Neural crest cell (in vitro differentiated cells): ENCODE measurements at regions not wholly inside any gene's neighbourhood (a gene's known extent, or its start where the extent isn't known, plus 50 kb on each side); places are given as distances from the start of the nearest gene placed in this dataset.

Experiments used
- DNase-seq: peaks from one replicate; pipeline ENCODE4 v3.0.0; 2021; ENCODE audit warnings: low read depth, mixed read lengths, low spot score
- H3K27ac Mint-ChIP-seq: one replicate; pipeline ENCODE4 v1.8.0; 2021; ENCODE audit warnings: mild to moderate bottlenecking, mixed read lengths; ENCODE audit not compliant: unreplicated experiment
- H3K27me3 Mint-ChIP-seq: 2 replicates; pipeline ENCODE4 v1.8.0; 2021; ENCODE audit warnings: low read depth, mild to moderate bottlenecking, mixed read lengths
- H3K36me3 Mint-ChIP-seq: 2 replicates; pipeline ENCODE4 v1.8.0; 2021; ENCODE audit warnings: low read depth, mild to moderate bottlenecking, mixed read lengths
- H3K4me1 Mint-ChIP-seq: 2 replicates; pipeline ENCODE4 v1.8.0; 2021; ENCODE audit warnings: mixed read lengths
- H3K4me3 Mint-ChIP-seq: one replicate; pipeline ENCODE4 v1.8.0; 2021; ENCODE audit warnings: mild to moderate bottlenecking, mixed read lengths
- H3K9me3 Mint-ChIP-seq: 2 replicates; pipeline ENCODE4 v1.8.0; 2021; ENCODE audit warnings: mixed read lengths
- TF ChIP-seq, protein P1 (sequence below): fragments of 200-600 bp; sonication (generic); conservative IDR thresholded peaks from 2 replicates; pipeline ENCODE4 v1.5.0; 2021; ENCODE audit warnings: antibody characterized with exemption, mild to moderate bottlenecking

- Mint-ChIP-seq H3K27me3 (no peaks in the 10 kb centered on the region), H3K9me3 (peaks cover 8% of the 10 kb centered on the region), H3K36me3 (no peaks in the 10 kb centered on the region), H3K27ac (no peak overlapping the region), H3K4me1 (no peaks in the 10 kb centered on the region), H3K4me3 (no peak overlapping the region)
- TF ChIP-seq, protein P1, sequence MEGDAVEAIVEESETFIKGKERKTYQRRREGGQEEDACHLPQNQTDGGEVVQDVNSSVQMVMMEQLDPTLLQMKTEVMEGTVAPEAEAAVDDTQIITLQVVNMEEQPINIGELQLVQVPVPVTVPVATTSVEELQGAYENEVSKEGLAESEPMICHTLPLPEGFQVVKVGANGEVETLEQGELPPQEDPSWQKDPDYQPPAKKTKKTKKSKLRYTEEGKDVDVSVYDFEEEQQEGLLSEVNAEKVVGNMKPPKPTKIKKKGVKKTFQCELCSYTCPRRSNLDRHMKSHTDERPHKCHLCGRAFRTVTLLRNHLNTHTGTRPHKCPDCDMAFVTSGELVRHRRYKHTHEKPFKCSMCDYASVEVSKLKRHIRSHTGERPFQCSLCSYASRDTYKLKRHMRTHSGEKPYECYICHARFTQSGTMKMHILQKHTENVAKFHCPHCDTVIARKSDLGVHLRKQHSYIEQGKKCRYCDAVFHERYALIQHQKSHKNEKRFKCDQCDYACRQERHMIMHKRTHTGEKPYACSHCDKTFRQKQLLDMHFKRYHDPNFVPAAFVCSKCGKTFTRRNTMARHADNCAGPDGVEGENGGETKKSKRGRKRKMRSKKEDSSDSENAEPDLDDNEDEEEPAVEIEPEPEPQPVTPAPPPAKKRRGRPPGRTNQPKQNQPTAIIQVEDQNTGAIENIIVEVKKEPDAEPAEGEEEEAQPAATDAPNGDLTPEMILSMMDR, result no peak
- DNase-seq, result no peak
Measured at GRCh38 chr10:6348096-6348874, 145.6 kb downstream of the PFKFB3 start.

DNA sequence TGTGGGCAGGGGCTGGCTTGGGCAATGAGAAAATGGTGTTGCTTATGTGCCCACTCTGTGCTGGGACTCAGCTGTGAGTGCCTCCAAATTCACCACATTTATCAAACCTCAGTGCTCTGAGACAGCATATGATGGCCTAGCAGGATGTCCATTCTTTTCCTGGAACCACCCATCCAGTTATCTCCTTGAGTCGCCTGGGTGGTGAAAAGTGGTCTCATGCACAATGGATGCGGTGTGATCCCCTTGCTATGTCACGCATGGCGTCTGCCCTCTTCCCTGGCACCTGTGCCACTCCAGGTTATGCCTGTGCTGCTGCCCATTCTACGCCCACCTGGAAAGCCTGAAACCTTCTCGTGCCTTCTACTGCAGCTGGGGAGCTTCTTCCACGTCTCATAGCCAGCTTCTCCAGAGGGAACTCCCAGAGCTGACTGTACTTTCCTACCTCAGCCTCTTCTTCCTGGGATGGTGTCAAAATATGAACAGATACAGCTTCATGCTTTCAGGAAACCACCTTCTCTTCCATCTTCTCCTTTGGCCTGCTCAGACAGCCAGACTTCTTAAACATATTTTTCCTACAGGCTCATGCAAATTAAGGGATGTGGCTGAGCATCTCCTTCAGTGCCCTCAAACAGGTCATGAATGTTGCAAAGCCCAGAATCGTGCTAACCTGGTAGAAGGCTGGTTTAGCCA is 147.3 kb downstream of the PFKFB3 start:
- H3K9me3 Mint-ChIP-seq, result peaks cover 6% of the 10 kb centered on the region
- H3K27me3 Mint-ChIP-seq, result no peaks in the 10 kb centered on the region
- H3K27ac Mint-ChIP-seq, result no peak overlapping the region
- no peak overlapping the region for H3K4me3 Mint-ChIP-seq
- no peak for DNase-seq
- H3K36me3 Mint-ChIP-seq, result no peaks in the 10 kb centered on the region
- H3K4me1 Mint-ChIP-seq, result no peaks in the 10 kb centered on the region
- TF ChIP-seq, protein P1, result no peak

DNA sequence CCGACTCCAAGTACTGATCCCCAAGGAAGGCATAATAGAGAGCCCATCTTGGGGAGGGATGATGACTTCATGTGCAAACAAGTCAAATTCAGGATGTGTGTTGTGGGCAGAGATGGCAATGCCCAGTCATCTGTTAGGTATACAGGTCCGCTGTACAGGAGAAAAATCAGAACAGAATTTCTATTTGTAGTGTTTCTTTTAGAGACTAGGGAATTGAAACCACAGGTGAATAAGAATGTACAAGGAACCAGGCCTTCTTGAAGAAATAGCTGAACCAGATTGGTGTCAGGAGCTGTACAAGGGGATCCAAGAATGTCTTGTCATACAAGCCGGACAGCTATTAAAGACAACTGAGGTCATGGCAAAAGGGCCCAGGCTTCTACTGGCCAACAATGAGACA is 147.9 kb downstream of the PFKFB3 start:
- Mint-ChIP-seq H3K4me1 (no peaks in the 10 kb centered on the region), H3K9me3 (peaks cover 2% of the 10 kb centered on the region), H3K27me3 (no peaks in the 10 kb centered on the region), H3K36me3 (no peaks in the 10 kb centered on the region), H3K27ac (no peak overlapping the region), H3K4me3 (no peak overlapping the region)
- DNase-seq, result no peak
- TF ChIP-seq, protein P1, result no peak

DNA sequence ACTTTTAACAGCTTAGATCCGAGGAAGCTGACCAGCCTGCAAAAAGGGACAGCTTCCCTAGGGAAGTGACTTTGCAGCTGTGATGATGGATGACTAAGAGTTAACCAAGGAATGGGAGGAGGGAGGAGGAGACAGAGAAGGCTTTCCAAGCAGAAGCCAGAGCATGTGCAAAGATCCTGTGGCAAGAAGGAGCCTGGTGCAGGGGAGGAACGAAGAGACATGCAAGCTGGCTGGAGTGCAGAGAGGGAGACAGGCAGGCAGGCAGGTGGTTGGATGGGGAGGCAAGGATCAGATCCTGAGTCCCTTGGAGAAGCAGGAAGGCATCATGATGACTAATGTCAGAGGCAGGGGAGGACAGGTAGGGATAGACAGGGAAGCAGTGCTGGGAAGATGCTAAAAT is 148.8 kb downstream of the PFKFB3 start:
- Mint-ChIP-seq H3K4me1 (no peaks in the 10 kb centered on the region), H3K27ac (no peak overlapping the region), H3K4me3 (no peak overlapping the region), H3K36me3 (peaks cover 2% of the 10 kb centered on the region), H3K9me3 (peaks cover 5% of the 10 kb centered on the region), H3K27me3 (no peaks in the 10 kb centered on the region)
- no peak for DNase-seq
- TF ChIP-seq, protein P1, result no peak

DNA sequence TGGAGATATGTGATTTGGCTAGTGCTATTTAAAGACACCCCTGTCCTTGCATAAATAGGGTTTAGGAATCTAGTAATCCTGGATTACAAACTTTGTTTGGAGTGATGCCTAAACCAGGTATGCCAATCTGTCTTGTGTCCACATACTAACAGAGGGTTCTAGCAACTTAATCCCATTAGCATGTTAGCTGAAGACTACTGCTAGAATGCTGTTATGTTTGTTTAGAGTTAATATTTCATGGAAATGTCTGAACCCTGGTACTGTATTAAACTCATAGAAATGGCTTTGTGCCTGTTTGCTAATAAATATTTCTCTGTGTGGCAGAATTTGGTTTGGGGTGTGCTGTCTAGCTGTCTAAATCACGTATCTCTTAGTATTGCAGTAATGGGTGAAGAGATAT is 150.8 kb downstream of the PFKFB3 start:
- no peak overlapping the region for H3K27ac Mint-ChIP-seq
- TF ChIP-seq, protein P1, result no peak
- H3K27me3 Mint-ChIP-seq, result peaks cover under 1% of the 10 kb centered on the region
- H3K9me3 Mint-ChIP-seq, result peaks cover 9% of the 10 kb centered on the region
- no peak overlapping the region for H3K4me3 Mint-ChIP-seq
- peaks cover 3% of the 10 kb centered on the region for H3K36me3 Mint-ChIP-seq
- no peaks in the 10 kb centered on the region for H3K4me1 Mint-ChIP-seq
- no peak for DNase-seq
